HUES48 (cell line): ENCODE measurements at regions not wholly inside any gene's neighbourhood (a gene's known extent, or its start where the extent isn't known, plus 50 kb on each side); places are given as distances from the start of the nearest gene placed in this dataset.
"Not testable (repeated sequence)": the region's sequence is repeated elsewhere in the genome, so short reads cannot be mapped to it uniquely, and the experiment has no call there.

Experiments used
- H3K27ac ChIP-seq: one replicate; pipeline ENCODE4 v1.7.0; 2013; ENCODE audit warnings: low read depth, low read length, inconsistent platforms
- H3K27me3 ChIP-seq: 2 replicates; pipeline ENCODE4 v1.6.1; 2013; ENCODE audit warnings: mild to moderate bottlenecking, low read length; ENCODE audit not compliant: control insufficient read depth, insufficient read depth
- H3K36me3 ChIP-seq: 2 replicates; pipeline ENCODE4 v1.6.1; 2013; ENCODE audit warnings: low read length; ENCODE audit not compliant: control insufficient read depth, insufficient read depth
- H3K4me1 ChIP-seq: 2 replicates; pipeline ENCODE4 v1.6.1; 2013; ENCODE audit warnings: mild to moderate bottlenecking, low read length; ENCODE audit not compliant: control insufficient read depth, insufficient read depth
- H3K4me3 ChIP-seq: 2 replicates; pipeline ENCODE4 v1.5.1; 2013; ENCODE audit warnings: mild to moderate bottlenecking, low read depth, low read length
- H3K9ac ChIP-seq: 2 replicates; pipeline ENCODE4 v1.6.1; 2013; ENCODE audit warnings: mild to moderate bottlenecking, low read depth, low read length, moderate library complexity
- H3K9me3 ChIP-seq: 2 replicates; pipeline ENCODE4 v1.6.1; 2013; ENCODE audit warnings: low read length; ENCODE audit not compliant: control insufficient read depth, insufficient read depth

- no peak overlapping the region for H3K9ac ChIP-seq
- no peak overlapping the region for H3K27ac ChIP-seq
- no peak overlapping the region for H3K4me3 ChIP-seq
- no peaks in the 10 kb centered on the region for H3K27me3 ChIP-seq
- H3K4me1 ChIP-seq = no peaks in the 10 kb centered on the region
- H3K36me3 ChIP-seq = no peaks in the 10 kb centered on the region
- H3K9me3 ChIP-seq = peaks cover 12% of the 10 kb centered on the region
Observed at GRCh38 chr9:25078202-25078601, 532.5 kb upstream of the IZUMO3 start.

DNA sequence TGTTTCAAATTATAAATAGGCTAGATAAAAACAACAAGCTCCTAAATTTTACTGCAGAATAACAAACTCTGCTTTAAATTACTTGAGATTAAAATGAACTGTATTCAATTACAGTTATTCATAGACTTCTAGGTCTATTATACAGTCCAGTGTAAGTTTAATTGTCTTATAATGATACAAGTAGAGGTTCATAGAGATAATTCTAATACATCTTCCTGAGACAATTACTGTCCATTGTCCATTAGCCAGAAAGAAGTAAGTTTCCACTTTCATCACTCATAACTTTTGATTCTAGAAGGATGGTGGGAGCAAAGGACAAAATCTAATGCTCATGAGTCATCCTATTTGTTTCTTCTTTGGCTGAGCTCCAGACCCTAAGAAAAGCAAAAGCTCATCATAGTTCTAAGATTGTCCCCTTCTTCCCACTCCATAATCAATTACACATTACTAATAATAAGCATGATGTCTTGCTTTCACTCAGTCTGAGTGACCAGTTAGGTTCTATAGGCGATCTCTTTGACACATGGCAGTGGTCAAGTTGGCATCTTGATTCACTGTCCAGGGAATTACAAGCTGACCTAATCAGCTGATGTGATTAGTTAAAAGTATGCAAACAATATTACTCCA is 502.5 kb upstream of the IZUMO3 start:
- Histone ChIP-seq H3K9me3 (peaks cover 12% of the 10 kb centered on the region), H3K36me3 (no peaks in the 10 kb centered on the region)

DNA sequence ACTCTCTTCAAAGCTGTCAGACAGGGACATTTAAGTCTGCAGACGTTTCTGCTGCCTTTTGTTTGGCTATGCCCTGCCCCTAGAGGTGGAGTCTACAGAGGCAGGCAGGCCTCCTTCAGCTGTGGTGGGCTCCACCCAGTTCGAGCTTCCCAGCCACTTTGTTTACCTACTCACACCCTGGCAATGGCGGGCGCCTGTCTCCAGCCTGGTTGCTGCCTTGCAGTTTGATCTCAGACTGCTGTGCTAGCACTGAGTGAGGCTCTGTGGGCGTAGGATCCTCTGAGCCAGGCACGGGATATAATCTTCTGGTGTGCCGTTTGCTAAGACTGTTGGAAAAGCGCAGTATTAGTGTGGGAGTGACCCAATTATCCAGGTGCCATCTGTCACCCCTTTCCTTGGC is 499.8 kb upstream of the IZUMO3 start:
- peaks cover 12% of the 10 kb centered on the region for H3K9me3 ChIP-seq
- not testable (repeated sequence) for H3K9ac ChIP-seq, H3K4me1 ChIP-seq, H3K4me3 ChIP-seq, H3K27me3 ChIP-seq, H3K27ac ChIP-seq, H3K36me3 ChIP-seq

More for the DNA sequence above, 502.5 kb upstream of the IZUMO3 start:
- Histone ChIP-seq H3K27ac (no peak overlapping the region), H3K4me3 (no peak overlapping the region), H3K27me3 (no peaks in the 10 kb centered on the region), H3K4me1 (no peaks in the 10 kb centered on the region), H3K9ac (no peak overlapping the region)

GRCh38 chr9:25029743-25030142 is 484.0 kb upstream of the IZUMO3 start:
- Histone ChIP-seq H3K36me3 (no peaks in the 10 kb centered on the region), H3K9me3 (no peaks in the 10 kb centered on the region), H3K4me1 (no peaks in the 10 kb centered on the region), H3K27me3 (no peaks in the 10 kb centered on the region), H3K9ac (no peak overlapping the region), H3K4me3 (no peak overlapping the region), H3K27ac (no peak overlapping the region)

DNA sequence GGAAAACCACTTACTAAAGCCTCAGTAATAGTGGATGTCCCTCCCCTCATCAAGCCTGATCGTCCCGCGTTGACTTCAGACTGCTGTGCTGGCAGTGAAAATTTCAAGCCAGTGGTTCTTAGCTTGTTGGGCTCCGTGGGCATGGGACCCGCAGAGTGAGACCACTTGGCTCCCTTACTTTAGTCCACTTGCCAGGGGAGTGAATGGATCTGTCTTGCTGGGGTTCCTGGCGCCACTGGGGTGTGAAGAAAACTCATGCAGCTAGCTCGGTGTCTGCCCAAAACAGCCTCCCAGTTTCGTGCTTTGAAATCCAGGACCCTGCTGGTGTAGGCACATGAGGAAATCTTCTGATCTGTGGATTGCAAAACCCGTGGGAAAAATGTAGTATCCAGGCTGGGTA is 480.0 kb upstream of the IZUMO3 start:
- no peaks in the 10 kb centered on the region for H3K4me1 ChIP-seq
- H3K36me3 ChIP-seq = no peaks in the 10 kb centered on the region
- no peaks in the 10 kb centered on the region for H3K9me3 ChIP-seq
- H3K27ac ChIP-seq = no peak overlapping the region
- H3K27me3 ChIP-seq = no peaks in the 10 kb centered on the region
- H3K4me3 ChIP-seq = no peak overlapping the region
- no peak overlapping the region for H3K9ac ChIP-seq

DNA sequence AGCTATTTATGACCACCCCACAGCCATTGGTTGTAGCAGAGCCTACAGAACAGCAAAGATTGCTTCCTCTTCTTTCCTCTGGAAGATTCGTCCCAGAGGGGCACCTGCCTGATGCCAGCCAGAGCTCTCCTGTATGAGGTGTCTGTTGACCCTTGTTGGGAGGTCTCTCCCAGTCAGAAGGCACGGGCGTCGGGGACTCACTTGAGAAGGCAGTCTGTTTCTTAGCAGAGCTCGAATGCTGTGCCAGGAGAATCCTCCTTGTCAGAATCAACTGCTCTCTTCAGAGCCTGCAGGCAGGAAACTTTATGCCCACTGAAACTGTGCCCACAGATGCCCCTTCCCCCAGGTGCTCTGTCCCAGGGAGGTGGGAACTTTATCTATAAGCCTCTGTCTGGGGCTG is 479.5 kb upstream of the IZUMO3 start:
- Histone ChIP-seq H3K27me3 (no peaks in the 10 kb centered on the region), H3K4me3 (no peak overlapping the region), H3K36me3 (no peaks in the 10 kb centered on the region), H3K9ac (no peak overlapping the region), H3K9me3 (no peaks in the 10 kb centered on the region), H3K27ac (no peak overlapping the region), H3K4me1 (no peaks in the 10 kb centered on the region)

DNA sequence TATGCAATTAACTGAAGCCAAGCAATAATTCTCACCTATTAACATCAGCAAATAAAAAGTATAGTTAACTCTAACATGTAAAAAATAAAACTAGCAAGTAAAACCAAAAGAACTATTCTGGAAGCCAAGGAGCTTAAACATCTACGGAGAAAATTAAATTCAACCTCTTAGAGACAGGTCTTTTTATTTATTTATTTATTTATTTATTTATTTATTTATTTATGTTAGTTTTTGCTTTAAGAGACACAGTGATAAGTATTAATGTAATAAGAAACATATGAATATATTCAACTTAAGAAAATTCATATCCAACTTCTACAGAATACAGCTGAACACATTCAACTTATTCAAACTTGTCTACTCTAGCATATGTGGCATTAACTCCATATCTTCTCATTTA is 472.1 kb upstream of the IZUMO3 start:
- H3K27me3 ChIP-seq = no peaks in the 10 kb centered on the region
- H3K4me1 ChIP-seq = no peaks in the 10 kb centered on the region
- no peak overlapping the region for H3K9ac ChIP-seq
- no peak overlapping the region for H3K4me3 ChIP-seq
- H3K36me3 ChIP-seq = no peaks in the 10 kb centered on the region
- H3K9me3 ChIP-seq = no peaks in the 10 kb centered on the region
- H3K27ac ChIP-seq = no peak overlapping the region

DNA sequence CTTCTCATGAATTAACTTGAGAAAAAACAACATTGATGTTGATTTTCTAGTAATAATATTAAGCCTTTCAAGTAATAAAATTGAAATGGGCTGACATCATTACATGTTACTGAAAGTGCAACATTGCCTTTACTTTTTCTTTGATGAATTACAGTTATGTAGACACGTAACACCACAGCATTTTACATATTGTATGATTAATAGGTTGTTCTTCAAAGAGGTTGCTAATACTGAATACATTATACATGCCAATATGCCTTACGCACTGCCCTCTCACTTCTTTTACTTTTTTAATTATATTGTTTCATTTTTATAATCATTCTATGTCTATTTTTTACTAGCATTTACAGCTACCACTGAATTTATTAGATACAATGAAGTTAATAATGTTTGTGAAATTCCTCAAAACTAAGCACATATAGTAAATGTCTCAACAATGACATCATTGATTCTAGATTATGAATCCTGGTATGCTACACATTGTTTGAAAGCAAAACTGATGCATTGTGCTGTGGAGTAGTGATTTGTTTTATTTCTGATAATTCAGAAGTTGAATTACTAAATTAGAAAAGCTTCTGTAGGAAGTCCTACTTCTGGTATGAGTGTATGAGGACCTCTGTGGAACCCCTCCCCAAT is 464.4 kb upstream of the IZUMO3 start:
- Histone ChIP-seq H3K9me3 (no peaks in the 10 kb centered on the region), H3K9ac (no peak overlapping the region), H3K27ac (no peak overlapping the region), H3K27me3 (no peaks in the 10 kb centered on the region), H3K4me3 (no peak overlapping the region), H3K4me1 (no peaks in the 10 kb centered on the region), H3K36me3 (no peaks in the 10 kb centered on the region)

DNA sequence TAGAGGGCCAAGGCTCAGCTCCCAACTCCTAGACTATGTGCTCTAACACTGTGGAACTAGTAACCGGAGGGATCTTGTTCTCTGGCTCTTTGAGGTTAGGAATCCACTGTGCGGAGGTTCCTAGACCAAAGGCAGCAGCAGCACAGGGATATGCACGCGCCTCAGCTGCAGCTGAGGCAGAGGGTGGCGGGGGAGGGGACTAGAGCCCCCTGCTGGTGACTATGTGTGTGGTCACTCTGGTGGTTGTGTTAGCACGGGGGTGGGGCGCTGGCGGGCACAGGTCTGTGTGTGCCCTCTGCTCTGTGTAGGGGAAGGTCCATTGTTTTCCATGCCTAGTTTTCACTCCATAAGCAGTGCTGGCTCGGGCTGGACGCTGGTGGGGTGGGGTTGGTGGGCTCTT is 458.0 kb upstream of the IZUMO3 start:
- H3K9ac ChIP-seq = no peak overlapping the region
- H3K4me1 ChIP-seq = peaks cover 14% of the 10 kb centered on the region
- H3K27me3 ChIP-seq = no peaks in the 10 kb centered on the region
- no peaks in the 10 kb centered on the region for H3K9me3 ChIP-seq
- no peak overlapping the region for H3K4me3 ChIP-seq
- H3K27ac ChIP-seq = no peak overlapping the region
- no peaks in the 10 kb centered on the region for H3K36me3 ChIP-seq

- Histone ChIP-seq H3K4me1 (no peaks in the 10 kb centered on the region), H3K9me3 (no peaks in the 10 kb centered on the region), H3K27me3 (no peaks in the 10 kb centered on the region), H3K36me3 (no peaks in the 10 kb centered on the region), H3K9ac (no peak overlapping the region), H3K27ac (no peak overlapping the region), H3K4me3 (no peak overlapping the region)
Observed at GRCh38 chr9:24986331-24986730, 440.6 kb upstream of the IZUMO3 start.

DNA sequence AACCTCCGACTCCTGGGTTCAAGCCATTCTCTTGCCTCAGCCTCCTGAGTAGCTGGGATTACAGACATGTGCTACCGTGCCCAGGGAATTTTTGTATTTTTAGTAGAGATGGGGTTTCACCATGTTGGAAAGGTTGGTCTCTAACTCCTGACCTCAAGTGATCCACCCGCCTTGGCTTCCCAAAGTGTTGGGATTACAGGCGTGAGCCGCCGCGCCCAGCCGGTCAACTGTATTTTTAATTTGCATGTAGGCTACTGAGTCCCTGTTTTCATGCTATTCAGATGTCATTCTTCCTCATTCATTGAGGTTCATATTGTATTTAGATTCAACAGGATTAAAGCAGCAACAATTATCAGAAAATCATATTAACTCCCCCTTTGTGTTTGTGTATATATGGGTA is 425.1 kb upstream of the IZUMO3 start:
- H3K27me3 ChIP-seq, H3K9ac ChIP-seq, H3K4me1 ChIP-seq, H3K36me3 ChIP-seq, H3K4me3 ChIP-seq, H3K9me3 ChIP-seq, H3K27ac ChIP-seq: not testable (repeated sequence)
